ENCODE measurements at regions not wholly inside any gene's neighbourhood (a gene's known extent, or its start where the extent isn't known, plus 50 kb on each side); places are given as distances from the start of the nearest gene placed in this dataset.

DNA sequence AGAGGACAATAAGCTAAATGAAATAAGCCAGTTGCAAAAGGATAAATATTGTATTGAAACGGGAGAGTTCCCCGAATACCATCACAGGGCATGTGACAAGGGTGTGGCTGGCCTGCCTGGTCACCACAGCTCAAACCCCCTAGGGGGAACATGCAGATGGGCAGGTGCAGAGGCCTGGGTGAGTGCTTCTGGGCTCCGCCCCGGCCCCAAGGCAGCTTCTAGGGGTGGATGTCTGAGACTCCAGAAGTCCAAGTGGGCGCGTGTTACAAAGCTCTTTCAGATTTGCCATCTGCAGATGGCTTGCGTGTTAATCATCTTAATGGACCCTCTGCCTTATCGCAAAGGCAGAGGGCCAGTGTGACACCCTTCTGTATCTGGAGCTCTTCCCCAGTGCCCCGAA lies 559.2 kb upstream of the IMPG1 start:
- H3K27me3 ChIP-seq, result no peaks in the 10 kb centered on the region
- H3K4me1 ChIP-seq, result no peaks in the 10 kb centered on the region
- no peak for DNase-seq
- TF ChIP-seq EP300 (IDR thresholded peaks at IDR 0.05) (no peak), POLR2A (IDR thresholded peaks at IDR 0.05) (no peak), POLR2AphosphoS5 (IDR thresholded peaks at IDR 0.05) (no peak)
- TF ChIP-seq, protein P1, sequence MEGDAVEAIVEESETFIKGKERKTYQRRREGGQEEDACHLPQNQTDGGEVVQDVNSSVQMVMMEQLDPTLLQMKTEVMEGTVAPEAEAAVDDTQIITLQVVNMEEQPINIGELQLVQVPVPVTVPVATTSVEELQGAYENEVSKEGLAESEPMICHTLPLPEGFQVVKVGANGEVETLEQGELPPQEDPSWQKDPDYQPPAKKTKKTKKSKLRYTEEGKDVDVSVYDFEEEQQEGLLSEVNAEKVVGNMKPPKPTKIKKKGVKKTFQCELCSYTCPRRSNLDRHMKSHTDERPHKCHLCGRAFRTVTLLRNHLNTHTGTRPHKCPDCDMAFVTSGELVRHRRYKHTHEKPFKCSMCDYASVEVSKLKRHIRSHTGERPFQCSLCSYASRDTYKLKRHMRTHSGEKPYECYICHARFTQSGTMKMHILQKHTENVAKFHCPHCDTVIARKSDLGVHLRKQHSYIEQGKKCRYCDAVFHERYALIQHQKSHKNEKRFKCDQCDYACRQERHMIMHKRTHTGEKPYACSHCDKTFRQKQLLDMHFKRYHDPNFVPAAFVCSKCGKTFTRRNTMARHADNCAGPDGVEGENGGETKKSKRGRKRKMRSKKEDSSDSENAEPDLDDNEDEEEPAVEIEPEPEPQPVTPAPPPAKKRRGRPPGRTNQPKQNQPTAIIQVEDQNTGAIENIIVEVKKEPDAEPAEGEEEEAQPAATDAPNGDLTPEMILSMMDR (IDR thresholded peaks at IDR 0.05), result no peak
- 85 to 99% (median 90%) methylated on average over 8 to 9 of the region's 9 CpGs for WGBS, 5 donors
- intact Hi-C loops (cut with DNase I; ENCODE audit: low total_unique reads), result no loop called here
- H3K27ac ChIP-seq, result no peak overlapping the region
- peaks cover 0 to 16% (median 12%) of the 10 kb centered on the region in 4 donors for H3K9me3 ChIP-seq
- H3K36me3 ChIP-seq, result no peaks in the 10 kb centered on the region
- no peak overlapping the region for H3K4me3 ChIP-seq

DNA sequence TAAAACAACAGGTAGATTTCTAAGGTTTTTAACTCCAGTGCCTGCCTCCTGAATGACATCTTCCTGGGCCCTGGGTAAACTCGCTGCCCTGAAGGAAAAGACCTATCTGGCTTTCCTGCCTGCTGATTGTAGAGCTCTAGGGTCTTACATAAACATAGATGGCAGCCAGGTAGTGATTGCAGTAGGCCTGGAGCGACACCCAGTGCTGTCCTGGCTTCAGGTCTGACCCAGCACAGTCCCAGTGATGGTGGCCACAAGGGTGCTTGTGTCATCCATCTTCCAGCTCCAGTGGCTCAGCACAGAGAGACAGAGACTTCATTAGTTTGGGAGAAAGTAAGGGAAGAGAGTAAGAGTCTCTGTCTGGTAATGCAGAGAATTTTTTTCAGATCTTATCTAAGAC lies 542.9 kb upstream of the IMPG1 start:
- Histone ChIP-seq H3K27me3 (no peaks in the 10 kb centered on the region), H3K36me3 (no peaks in the 10 kb centered on the region), H3K27ac (no peak overlapping the region), H3K4me1 (no peaks in the 10 kb centered on the region), H3K9me3 (no peaks in the 10 kb centered on the region), H3K4me3 (no peak overlapping the region)
- intact Hi-C loops (cut with DNase I; ENCODE audit: low total_unique reads), result no loop called here
- DNase-seq, result no peak
- WGBS, 5 donors, result 61 to 79% (median 66%) methylated on average over 2 of the region's 2 CpGs
- TF ChIP-seq POLR2A (IDR thresholded peaks at IDR 0.05) (no peak), EP300 (IDR thresholded peaks at IDR 0.05) (no peak), POLR2AphosphoS5 (IDR thresholded peaks at IDR 0.05) (no peak)
- TF ChIP-seq, protein P1 (IDR thresholded peaks at IDR 0.05), result no peak

DNA sequence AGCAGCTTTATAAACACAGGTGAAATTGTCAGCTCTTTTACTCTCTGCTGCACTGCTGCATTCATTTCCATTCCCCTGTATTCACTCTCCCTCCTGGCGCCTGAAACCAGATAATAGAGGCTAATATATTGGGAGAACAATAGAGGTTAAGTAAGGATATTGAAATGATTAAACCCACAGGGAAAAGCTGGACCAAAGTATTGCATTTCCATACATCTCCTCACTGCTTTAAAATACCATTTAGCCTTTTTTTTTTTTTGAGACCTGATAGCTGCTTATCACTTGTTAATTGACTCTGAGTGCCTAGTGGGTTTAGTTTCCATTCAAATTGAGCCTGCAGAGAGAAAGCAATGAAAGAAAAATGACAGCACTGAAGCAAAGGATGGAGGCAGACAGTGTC lies 540.5 kb upstream of the IMPG1 start:
- no peak for DNase-seq

DNA sequence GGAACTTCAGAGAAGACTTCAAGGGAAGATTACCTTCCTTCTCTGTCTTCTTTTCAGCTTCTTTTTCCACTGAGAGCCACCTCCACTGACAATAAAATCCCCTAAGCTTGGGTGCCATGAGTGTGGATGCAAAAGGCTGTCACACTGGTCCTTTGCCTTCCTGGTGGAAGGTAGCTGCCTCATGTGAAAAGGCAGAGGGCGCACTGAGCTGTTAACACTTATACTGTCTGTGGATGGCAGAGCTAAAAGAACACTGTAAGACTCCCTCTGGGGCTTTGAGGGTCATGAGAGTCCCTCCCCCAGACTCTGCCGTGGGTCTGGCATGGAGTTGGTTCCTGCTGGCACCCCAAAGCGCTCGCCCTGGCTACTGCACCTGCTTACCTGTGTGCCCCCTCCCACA lies 536.7 kb upstream of the IMPG1 start:
- peaks cover 0 to 9% (median 0%) of the 10 kb centered on the region in 4 donors for H3K9me3 ChIP-seq
- H3K27me3 ChIP-seq, result no peaks in the 10 kb centered on the region
- intact Hi-C loops (cut with DNase I; ENCODE audit: low total_unique reads), result no loop called here
- no peak overlapping the region for H3K27ac ChIP-seq
- no peaks in the 10 kb centered on the region for H3K4me1 ChIP-seq
- H3K36me3 ChIP-seq, result no peaks in the 10 kb centered on the region
- no peak for DNase-seq
- TF ChIP-seq EP300 (IDR thresholded peaks at IDR 0.05), result no peak
- TF ChIP-seq, protein P1 (IDR thresholded peaks at IDR 0.05), result no peak
- TF ChIP-seq POLR2A (IDR thresholded peaks at IDR 0.05), result no peak
- TF ChIP-seq POLR2AphosphoS5 (IDR thresholded peaks at IDR 0.05), result no peak
- 76 to 85% (median 79%) methylated on average over 4 of the region's 4 CpGs for WGBS, 5 donors
- no peak overlapping the region for H3K4me3 ChIP-seq

More for the DNA sequence above, 540.5 kb upstream of the IMPG1 start:
- TF ChIP-seq POLR2A (IDR thresholded peaks at IDR 0.05) (no peak), EP300 (IDR thresholded peaks at IDR 0.05) (no peak), POLR2AphosphoS5 (IDR thresholded peaks at IDR 0.05) (no peak)
- TF ChIP-seq, protein P1 (IDR thresholded peaks at IDR 0.05), result no peak
- intact Hi-C loops (cut with DNase I; ENCODE audit: low total_unique reads), result no loop called here
- no peaks in the 10 kb centered on the region for H3K27me3 ChIP-seq
- no peak overlapping the region for H3K27ac ChIP-seq
- no peaks in the 10 kb centered on the region for H3K4me1 ChIP-seq
- no peaks in the 10 kb centered on the region for H3K9me3 ChIP-seq
- no peak overlapping the region for H3K4me3 ChIP-seq
- no peaks in the 10 kb centered on the region for H3K36me3 ChIP-seq
- 10 to 24% (median 16%) methylated on average over 1 of the region's 1 CpG for WGBS, 5 donors
